Tibial nerve (tissue), 4 donors: ENCODE measurements at regions not wholly inside any gene's neighbourhood (a gene's known extent, or its start where the extent isn't known, plus 50 kb on each side); places are given as distances from the start of the nearest gene placed in this dataset.
A peak's percentile ranks its signal among the peaks of the same experiment; 100 is the strongest.

Source experiments
- DNase-seq, 2 donors: peaks; one replicate each; pipeline ENCODE4 v3.0.0-alpha.2; 2019; ENCODE audit warnings: low spot score in 2 of 2
- H3K27ac ChIP-seq, 4 donors: fragments of 200-600 bp; sonication (generic) in 3 of 4; one replicate each; pipeline ENCODE4 v1.5.1; 2017 to 2019; ENCODE audit warnings: mild to moderate bottlenecking in 1 of 4
- H3K27me3 ChIP-seq, 2 donors: fragments of 200-600 bp; sonication (generic) in 1 of 2; one replicate each; pipeline versions ENCODE4 v1.5.1 to v1.6.0; 2017 to 2019
- H3K36me3 ChIP-seq, 3 donors: fragments of 200-600 bp; sonication (generic); one replicate each; pipeline ENCODE4 v1.5.1; 2018 to 2019
- H3K4me1 ChIP-seq, 4 donors: fragments of 200-600 bp; sonication (generic) in 3 of 4; one replicate each; pipeline ENCODE4 v1.5.1; 2017 to 2019
- H3K4me3 ChIP-seq, 4 donors: fragments of 200-600 bp; sonication (generic) in 3 of 4; one replicate each; pipeline ENCODE4 v1.5.1; 2017 to 2019; ENCODE audit warnings: mild to moderate bottlenecking in 1 of 4, moderate library complexity in 1 of 4
- H3K9me3 ChIP-seq, 4 donors: fragments of 200-600 bp; sonication (generic) in 3 of 4; one replicate each; pipeline ENCODE4 v1.5.1; 2017 to 2019
- CTCF ChIP-seq, 5 experiments: fragments of 200-600 bp in 3 of 5; fragments of 450-650 bp in 2 of 5; sonication (generic) in 3 of 5; IDR thresholded peaks; one replicate each; pipeline ENCODE4 v1.5.1; 2016 to 2019; ENCODE audit warnings: antibody characterized with exemption in 5 of 5, mild to moderate bottlenecking in 3 of 5, moderate library complexity in 2 of 5
- EP300 ChIP-seq, 2 donors: sonication (generic); formaldehyde crosslinking; IDR thresholded peaks; one replicate each; pipeline ENCODE4 v1.6.1; 2017; ENCODE audit warnings: antibody characterized with exemption in 2 of 2, mild to moderate bottlenecking in 1 of 2
- POLR2A ChIP-seq, 2 donors: fragments of 450-650 bp; IDR thresholded peaks; one replicate each; pipeline ENCODE4 v1.6.1; 2017; ENCODE audit warnings: antibody characterized with exemption in 2 of 2, mild to moderate bottlenecking in 2 of 2, moderate library complexity in 2 of 2
- WGBS, 2 donors: methylation state at CpG; one replicate each; pipeline ENCODE4 v1.1.5; 2018; 5-methylcytosine and 5-hydroxymethylcytosine counted together

- no peak for DNase-seq
- WGBS, 2 donors = 94% methylated on average over 12 to 14 of the region's 14 CpGs
- no peak overlapping the region for H3K27ac ChIP-seq
- TF ChIP-seq EP300 (IDR thresholded peaks at IDR 0.05) = no peak
- TF ChIP-seq POLR2A (IDR thresholded peaks at IDR 0.05) = no peak
- no peak for TF ChIP-seq CTCF (IDR thresholded peaks at IDR 0.05)
- peaks cover 0 to 15% (median 4%) of the 10 kb centered on the region in 4 donors for H3K4me1 ChIP-seq
- no peaks in the 10 kb centered on the region for H3K9me3 ChIP-seq
- no peaks in the 10 kb centered on the region for H3K36me3 ChIP-seq
- no peaks in the 10 kb centered on the region for H3K27me3 ChIP-seq
- no peak overlapping the region for H3K4me3 ChIP-seq
Measured at GRCh38 chr17:77771145-77771544, 187.4 kb upstream of the TNRC6C start.

GRCh38 chr17:77771587-77771986 is 186.9 kb upstream of the TNRC6C start:
- Histone ChIP-seq H3K36me3 (no peaks in the 10 kb centered on the region), H3K27me3 (no peaks in the 10 kb centered on the region), H3K4me3 (no peak overlapping the region), H3K27ac (no peak overlapping the region), H3K9me3 (no peaks in the 10 kb centered on the region), H3K4me1 (peaks cover 0 to 15% (median 4%) of the 10 kb centered on the region in 4 donors)
- DNase-seq = no peak
- TF ChIP-seq CTCF (IDR thresholded peaks at IDR 0.05) = no peak
- TF ChIP-seq POLR2A (IDR thresholded peaks at IDR 0.05) = no peak
- no peak for TF ChIP-seq EP300 (IDR thresholded peaks at IDR 0.05)
- WGBS, 2 donors = 74 to 86% methylated on average over 9 of the region's 9 CpGs

GRCh38 chr17:77771998-77772397 is 186.5 kb upstream of the TNRC6C start:
- H3K9me3 ChIP-seq = no peaks in the 10 kb centered on the region
- TF ChIP-seq POLR2A (IDR thresholded peaks at IDR 0.05) (no peak), CTCF (IDR thresholded peaks at IDR 0.05) (no peak), EP300 (IDR thresholded peaks at IDR 0.05) (no peak)
- WGBS, 2 donors = 87 to 91% methylated on average over 5 of the region's 5 CpGs
- H3K4me3 ChIP-seq = no peak overlapping the region
- H3K27ac ChIP-seq = no peak overlapping the region
- H3K27me3 ChIP-seq = no peaks in the 10 kb centered on the region
- no peaks in the 10 kb centered on the region for H3K36me3 ChIP-seq
- no peak for DNase-seq
- H3K4me1 ChIP-seq = peaks cover 0 to 15% (median 4%) of the 10 kb centered on the region in 4 donors

GRCh38 chr17:77772461-77772897 is 186.0 kb upstream of the TNRC6C start:
- Histone ChIP-seq H3K36me3 (no peaks in the 10 kb centered on the region), H3K4me3 (no peak overlapping the region), H3K9me3 (no peaks in the 10 kb centered on the region), H3K27ac (peak overlapping the region in 3 of 4 donors; percentile 0 to 51 (median 4)), H3K4me1 (peaks cover 0 to 15% (median 4%) of the 10 kb centered on the region in 4 donors), H3K27me3 (no peaks in the 10 kb centered on the region)
- 23 to 25% methylated on average over 10 of the region's 10 CpGs for WGBS, 2 donors
- peak; percentile 29 to 46 for DNase-seq
- TF ChIP-seq POLR2A (IDR thresholded peaks at IDR 0.05) = no peak
- TF ChIP-seq EP300 (IDR thresholded peaks at IDR 0.05) = peak in 1 of 2 donors; percentile 14
- peak; percentile 63 to 83 (median 76) for TF ChIP-seq CTCF (IDR thresholded peaks at IDR 0.05)

GRCh38 chr17:77772899-77773358 is 185.6 kb upstream of the TNRC6C start:
- TF ChIP-seq CTCF (IDR thresholded peaks at IDR 0.05) = no peak
- TF ChIP-seq POLR2A (IDR thresholded peaks at IDR 0.05) = no peak
- no peak for TF ChIP-seq EP300 (IDR thresholded peaks at IDR 0.05)
- no peaks in the 10 kb centered on the region for H3K36me3 ChIP-seq
- peak overlapping the region in 3 of 4 donors; percentile 0 to 51 (median 4) for H3K27ac ChIP-seq
- no peak overlapping the region for H3K4me3 ChIP-seq
- no peak for DNase-seq
- peaks cover 0 to 19% (median 4%) of the 10 kb centered on the region in 4 donors for H3K4me1 ChIP-seq
- no peaks in the 10 kb centered on the region for H3K27me3 ChIP-seq
- no peaks in the 10 kb centered on the region for H3K9me3 ChIP-seq
- 55 to 64% methylated on average over 6 of the region's 6 CpGs for WGBS, 2 donors
